Spleen (tissue), 7 donors: ENCODE measurements at regions not wholly inside any gene's neighbourhood (a gene's known extent, or its start where the extent isn't known, plus 50 kb on each side); places are given as distances from the start of the nearest gene placed in this dataset.

ENCODE experiments used
- POLR2AphosphoS5 ChIP-seq, 3 donors: sonication (generic); formaldehyde crosslinking; IDR thresholded peaks; one replicate each; pipeline ENCODE4 v1.5.1; 2017; ENCODE audit warnings: antibody characterized with exemption in 3 of 3
- TF ChIP-seq, protein P1 (sequence below), 11 experiments: fragments of 200-600 bp in 7 of 11; fragments of 450-650 bp in 4 of 11; sonication (generic) in 4 of 11; IDR thresholded peaks in 8 of 11; conservative IDR thresholded peaks in 3 of 11; 1 replicate in 7 of 11; 2 replicates in 4 of 11; pipeline versions ENCODE4 v1.4.0 to v1.8.0; 2016 to 2021; ENCODE audit warnings: antibody characterized with exemption in 11 of 11, inconsistent platforms in 4 of 11, mild to moderate bottlenecking in 1 of 11
- donor health status: DM: no; HTN: no; CAD: no; lungs with moderate emphysema.
- donor health status: DM: no; HTN: no; CAD: no.
- donor health status: DM: no; HTN: no; CAD: no.

DNA sequence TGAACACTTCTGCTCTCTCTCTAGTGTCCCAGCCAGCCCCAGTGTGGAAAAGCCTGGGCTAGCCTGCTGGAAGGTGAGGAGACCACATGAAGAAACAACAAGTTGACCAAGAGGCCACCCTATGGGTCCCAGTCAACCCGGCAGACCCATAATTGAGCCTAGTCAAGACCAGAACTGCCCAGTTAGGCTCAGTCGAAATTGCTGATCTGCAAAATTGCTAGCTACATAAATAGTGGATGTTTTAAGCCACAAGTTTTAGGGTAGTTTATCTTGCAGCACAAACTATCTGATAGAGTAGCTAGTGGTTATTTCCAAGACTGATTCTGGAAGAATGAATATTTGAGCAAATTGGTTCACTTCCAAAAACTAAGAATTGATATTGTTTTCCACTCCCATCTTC lies 82.3 kb upstream of the CCDC112 start:
- TF ChIP-seq, protein P1, sequence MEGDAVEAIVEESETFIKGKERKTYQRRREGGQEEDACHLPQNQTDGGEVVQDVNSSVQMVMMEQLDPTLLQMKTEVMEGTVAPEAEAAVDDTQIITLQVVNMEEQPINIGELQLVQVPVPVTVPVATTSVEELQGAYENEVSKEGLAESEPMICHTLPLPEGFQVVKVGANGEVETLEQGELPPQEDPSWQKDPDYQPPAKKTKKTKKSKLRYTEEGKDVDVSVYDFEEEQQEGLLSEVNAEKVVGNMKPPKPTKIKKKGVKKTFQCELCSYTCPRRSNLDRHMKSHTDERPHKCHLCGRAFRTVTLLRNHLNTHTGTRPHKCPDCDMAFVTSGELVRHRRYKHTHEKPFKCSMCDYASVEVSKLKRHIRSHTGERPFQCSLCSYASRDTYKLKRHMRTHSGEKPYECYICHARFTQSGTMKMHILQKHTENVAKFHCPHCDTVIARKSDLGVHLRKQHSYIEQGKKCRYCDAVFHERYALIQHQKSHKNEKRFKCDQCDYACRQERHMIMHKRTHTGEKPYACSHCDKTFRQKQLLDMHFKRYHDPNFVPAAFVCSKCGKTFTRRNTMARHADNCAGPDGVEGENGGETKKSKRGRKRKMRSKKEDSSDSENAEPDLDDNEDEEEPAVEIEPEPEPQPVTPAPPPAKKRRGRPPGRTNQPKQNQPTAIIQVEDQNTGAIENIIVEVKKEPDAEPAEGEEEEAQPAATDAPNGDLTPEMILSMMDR (IDR thresholded peaks at IDR 0.05 in 8 of 11, conservative IDR thresholded peaks at IDR 0.05 in 3 of 11): no peak
- no peak for TF ChIP-seq POLR2AphosphoS5 (IDR thresholded peaks at IDR 0.05)
